H1 (cell line): ENCODE measurements at regions not wholly inside any gene's neighbourhood (a gene's known extent, or its start where the extent isn't known, plus 50 kb on each side); places are given as distances from the start of the nearest gene placed in this dataset.

Experiments used
- CTCF ChIA-PET: fragments of 300-600 bp; sonication (Branson Sonifier 250); formaldehyde crosslinking; loops from one replicate; lab custom pipeline; 2021; ENCODE audit not compliant: partially characterized antibody; lab: Charles Lee
- POLR2A ChIA-PET: fragments of 300-600 bp; sonication (Branson Sonifier 250); formaldehyde crosslinking; loops from one replicate; lab custom pipeline; 2021; ENCODE audit warnings: inconsistent platforms; ENCODE audit not compliant: partially characterized antibody; lab: Charles Lee
- DNase-seq, 2 experiments: peaks; one replicate each; pipeline versions ENCODE4 v3.0.0 to v3.0.0-alpha.2; 2010 to 2022; ENCODE audit warnings: low spot score in 2 of 2, low read depth in 1 of 2, mixed read lengths in 1 of 2
- FAIRE-seq: peaks from 2 replicates; lab custom pipeline; 2011; peaks lifted over from hg19 to GRCh38; lab: Jason Lieb, UNC
- H2AFZ ChIP-seq: 2 replicates; pipeline ENCODE4 v1.8.1; 2012; ENCODE audit warnings: low read length, inconsistent platforms
- H2AK5ac ChIP-seq: 2 replicates; pipeline ENCODE4 v1.6.1; 2013; ENCODE audit warnings: low read depth, low read length
- H2BK120ac ChIP-seq: replicated peaks from 2 replicates; pipeline ENCODE3; 2013; ENCODE audit warnings: low read depth, low read length, inconsistent platforms
- H2BK12ac ChIP-seq: 2 replicates; pipeline ENCODE4 v1.6.1; 2013; ENCODE audit warnings: low read depth, low read length
- H2BK15ac ChIP-seq: 2 replicates; pipeline ENCODE4 v1.6.1; 2013; ENCODE audit warnings: low read length
- H2BK20ac ChIP-seq: 2 replicates; pipeline ENCODE4 v1.6.1; 2013; ENCODE audit warnings: low read length
- H2BK5ac ChIP-seq: 2 replicates; pipeline ENCODE4 v1.6.1; 2013; ENCODE audit warnings: low read depth, low read length
- H3K14ac ChIP-seq: 2 replicates; pipeline ENCODE4 v1.6.1; 2013; ENCODE audit warnings: inconsistent platforms; ENCODE audit not compliant: insufficient read length
- H3K18ac ChIP-seq: 2 replicates; pipeline ENCODE4 v1.6.1; 2013; ENCODE audit warnings: low read length; ENCODE audit errors: extremely low read depth
- H3K23ac ChIP-seq: 2 replicates; pipeline ENCODE4 v1.6.1; 2013; ENCODE audit warnings: inconsistent platforms; ENCODE audit not compliant: insufficient read length
- H3K23me2 ChIP-seq: 2 replicates; pipeline ENCODE4 v1.6.1; 2013; ENCODE audit warnings: low read depth, low read length
- H3K27ac ChIP-seq: 2 replicates; pipeline ENCODE4 v1.6.1; 2011; ENCODE audit warnings: low read depth, low read length, inconsistent platforms
- H3K27me3 ChIP-seq, 4 experiments: replicated peaks in 1 of 4; 1 replicate in 1 of 4; 2 replicates in 3 of 4; pipeline versions ENCODE4 v1.6.1 to v1.8.1; 2011 to 2013; ENCODE audit warnings: low read length in 3 of 4, mild to moderate bottlenecking in 3 of 4, inconsistent platforms in 2 of 4, mixed read lengths in 2 of 4, moderate library complexity in 1 of 4; ENCODE audit not compliant: control insufficient read depth in 3 of 4, insufficient read depth in 3 of 4; ENCODE audit errors: extremely low read depth in 1 of 4
- H3K36me3 ChIP-seq, 4 experiments: 2 replicates each; pipeline versions ENCODE4 v1.6.1 to v1.8.1; 2011 to 2013; ENCODE audit warnings: mild to moderate bottlenecking in 4 of 4, low read length in 3 of 4, moderate library complexity in 2 of 4, control low read depth in 1 of 4, inconsistent platforms in 1 of 4; ENCODE audit not compliant: insufficient read depth in 4 of 4, control insufficient read depth in 2 of 4
- H3K4ac ChIP-seq: replicated peaks from 2 replicates; pipeline ENCODE3; 2013; ENCODE audit warnings: low read length, low read depth, mixed read lengths, inconsistent platforms; ENCODE audit not compliant: insufficient read length
- H3K4me1 ChIP-seq, 4 experiments: replicated peaks in 1 of 4; 1 replicate in 1 of 4; 2 replicates in 3 of 4; pipeline versions ENCODE4 v1.6.1 to v1.8.1; 2011 to 2013; ENCODE audit warnings: low read length in 3 of 4, inconsistent platforms in 2 of 4, mixed read lengths in 1 of 4; ENCODE audit not compliant: insufficient read depth in 4 of 4, control insufficient read depth in 3 of 4
- H3K4me2 ChIP-seq, 2 experiments: 2 replicates each; pipeline versions ENCODE4 v1.6.1 to v1.8.1; 2011 to 2013; ENCODE audit warnings: low read depth in 2 of 2, low read length in 2 of 2, control low read depth in 1 of 2, inconsistent platforms in 1 of 2, mild to moderate bottlenecking in 1 of 2; ENCODE audit not compliant: insufficient read depth in 1 of 2
- H3K4me3 ChIP-seq, 4 experiments: fragments of 200-600, 300-600 bp in 1 of 4; sonication (generic), shearing (Covaris generic), sonication (Bioruptor Twin) in 1 of 4; 2 replicates each; pipeline versions ENCODE4 v1.5.1 to v1.8.1; 2011 to 2016; ENCODE audit warnings: low read length in 4 of 4, low read depth in 3 of 4, control low read depth in 2 of 4, inconsistent platforms in 2 of 4, mild to moderate bottlenecking in 2 of 4, mixed read lengths in 1 of 4, moderate library complexity in 1 of 4; ENCODE audit not compliant: insufficient read depth in 2 of 4; ENCODE audit errors: extremely low read depth in 1 of 4
- H3K56ac ChIP-seq: replicated peaks from 2 replicates; pipeline ENCODE3; 2013; ENCODE audit warnings: low read depth, mild to moderate bottlenecking, mixed read lengths, low read length, inconsistent platforms; ENCODE audit not compliant: insufficient read length
- H3K79me1 ChIP-seq: 2 replicates; pipeline ENCODE4 v1.6.1; 2013; ENCODE audit warnings: low read depth, low read length, control low read depth
- H3K79me2 ChIP-seq, 2 experiments: 2 replicates each; pipeline versions ENCODE4 v1.6.1 to v1.8.1; 2012 to 2013; ENCODE audit warnings: low read length in 2 of 2, mild to moderate bottlenecking in 2 of 2, inconsistent platforms in 1 of 2; ENCODE audit not compliant: insufficient read depth in 2 of 2, control insufficient read depth in 1 of 2
- H3K9ac ChIP-seq, 4 experiments: replicated peaks in 1 of 4; 1 replicate in 1 of 4; 2 replicates in 3 of 4; pipeline versions ENCODE4 v1.6.1 to v1.8.1; 2011 to 2013; ENCODE audit warnings: low read depth in 3 of 4, low read length in 3 of 4, control low read depth in 2 of 4, mild to moderate bottlenecking in 2 of 4, moderate library complexity in 2 of 4, inconsistent platforms in 1 of 4; ENCODE audit errors: extremely low read depth in 1 of 4
- H3K9me3 ChIP-seq, 2 experiments: 2 replicates each; pipeline versions ENCODE4 v1.6.1 to v1.8.1; 2012 to 2013; ENCODE audit warnings: mild to moderate bottlenecking in 2 of 2, moderate library complexity in 2 of 2, control low read depth in 1 of 2, inconsistent platforms in 1 of 2, low read depth in 1 of 2, low read length in 1 of 2, mixed read lengths in 1 of 2; ENCODE audit not compliant: insufficient read depth in 2 of 2
- H4K20me1 ChIP-seq, 2 experiments: replicated peaks in 1 of 2; 2 replicates each; pipeline versions ENCODE3 to v1.8.1; 2011 to 2013; ENCODE audit warnings: inconsistent platforms in 2 of 2, low read length in 2 of 2, mild to moderate bottlenecking in 1 of 2; ENCODE audit not compliant: insufficient read depth in 2 of 2, control insufficient read depth in 1 of 2
- H4K5ac ChIP-seq: 2 replicates; pipeline ENCODE4 v1.6.1; 2013; ENCODE audit warnings: low read length, low read depth, mixed read lengths, inconsistent platforms; ENCODE audit not compliant: insufficient read length
- H4K8ac ChIP-seq: 2 replicates; pipeline ENCODE4 v1.8.0; 2013; ENCODE audit warnings: mild to moderate bottlenecking, moderate library complexity, low read length, inconsistent platforms; ENCODE audit not compliant: insufficient read depth; ENCODE audit errors: extremely low read depth
- H4K91ac ChIP-seq: replicated peaks from 2 replicates; pipeline ENCODE3; 2013; ENCODE audit warnings: low read length, mixed read lengths, inconsistent platforms; ENCODE audit not compliant: insufficient read length
- ASH2L ChIP-seq: fragments of 200-600, 300-600 bp; sonication (generic); IDR thresholded peaks from one replicate; pipeline ENCODE4 v1.7.1; 2017; ENCODE audit warnings: low read length
- CREB1 ChIP-seq: IDR thresholded peaks from 2 replicates; pipeline ENCODE4 v1.6.1; 2012; ENCODE audit warnings: inconsistent platforms
- EGR1 ChIP-seq: IDR thresholded peaks from 2 replicates; pipeline ENCODE4 v1.6.1; 2011; ENCODE audit warnings: low read depth, low read length, borderline replicate concordance
- JUND ChIP-seq: IDR thresholded peaks from 2 replicates; pipeline ENCODE4 v1.6.1; 2011; ENCODE audit warnings: mild to moderate bottlenecking, improper control_type of control experiment, low read length
- KDM1A ChIP-seq: fragments of 200-600, 300-600 bp; sonication (generic); IDR thresholded peaks from 2 replicates; pipeline ENCODE4 v1.7.1; 2016; ENCODE audit warnings: mild to moderate bottlenecking, low read length, borderline replicate concordance
- KDM4A ChIP-seq: IDR thresholded peaks from one replicate; pipeline ENCODE4 v1.7.1; 2012; ENCODE audit warnings: low read depth, mild to moderate bottlenecking, moderate library complexity, low read length, inconsistent platforms; ENCODE audit not compliant: severe bottlenecking
- RFX5 ChIP-seq: IDR thresholded peaks from 2 replicates; pipeline ENCODE4 v1.6.1; 2011; ENCODE audit warnings: low read depth, low read length, improper control_type of control experiment, borderline replicate concordance
- TAF1 ChIP-seq: IDR thresholded peaks from 2 replicates; pipeline ENCODE4 v1.6.1; 2011; ENCODE audit warnings: mild to moderate bottlenecking, low read depth, low read length
- TBP ChIP-seq: IDR thresholded peaks from 2 replicates; pipeline ENCODE4 v1.6.1; 2011; ENCODE audit warnings: low read depth, low read length, improper control_type of control experiment
- TEAD4 ChIP-seq: IDR thresholded peaks from 2 replicates; pipeline ENCODE4 v1.6.1; 2012; ENCODE audit warnings: low read depth, low read length, inconsistent platforms, mixed read lengths
- WGBS, 2 experiments: shearing (Covaris generic) in 1 of 2; methylation state at CpG; one replicate each; pipeline versions ENCODE4 v1.1.6 to v1.1.7; 2013 to 2015; ENCODE audit warnings: low lambda C conversion rate in 2 of 2, mixed read lengths in 2 of 2, inconsistent platforms in 1 of 2, low coverage in 1 of 2, missing lambda C conversion rate in 1 of 2; ENCODE audit not compliant: insufficient replicate concordance in 2 of 2, insufficient coverage in 1 of 2, insufficient read length in 1 of 2; ENCODE audit errors: extremely low coverage in 1 of 2, missing lambda C conversion rate in 1 of 2; 5-methylcytosine and 5-hydroxymethylcytosine counted together
- TF ChIP-seq, protein P1 (sequence below), 3 experiments: IDR thresholded peaks; 1 replicate in 2 of 3; 2 replicates in 1 of 3; pipeline versions ENCODE4 v1.5.1 to v1.6.1; 2011; ENCODE audit warnings: low read length in 3 of 3, mild to moderate bottlenecking in 3 of 3, inconsistent platforms in 2 of 3, low read depth in 1 of 3, moderate library complexity in 1 of 3; ENCODE audit not compliant: insufficient read depth in 1 of 3; ENCODE audit errors: control extremely low read depth in 1 of 3
- TF ChIP-seq, protein P2 (sequence below): IDR thresholded peaks from 2 replicates; pipeline ENCODE4 v1.6.1; 2012; ENCODE audit warnings: low read length, inconsistent platforms

DNA sequence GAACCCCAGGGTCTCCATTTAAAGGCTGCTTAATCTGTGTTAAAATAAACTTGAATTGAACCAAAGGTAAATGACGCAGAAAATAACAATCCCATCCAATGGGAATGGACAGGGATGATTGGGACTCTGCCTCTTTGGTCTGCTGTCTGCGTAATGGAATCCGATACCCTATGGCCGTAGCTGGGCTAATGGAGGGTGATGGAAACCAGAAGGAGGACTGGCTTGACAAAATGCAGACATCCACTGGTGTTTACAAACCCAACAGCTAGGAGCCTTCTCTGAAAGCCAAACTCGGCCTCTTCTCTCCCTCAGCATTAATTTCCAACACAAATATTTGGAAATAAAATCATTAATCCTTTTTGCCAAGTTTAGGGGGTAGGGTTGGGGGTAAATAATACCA is 162.2 kb upstream of the CHST15 start:
- Histone ChIP-seq H4K91ac (no peak overlapping the region), H4K5ac (no peak overlapping the region), H3K79me2 (no peaks in the 10 kb centered on the region), H2BK20ac (no peak overlapping the region), H3K56ac (no peak overlapping the region), H3K18ac (no peak overlapping the region), H3K36me3 (no peaks in the 10 kb centered on the region), H2AK5ac (no peak overlapping the region), H3K23ac (no peak overlapping the region), H3K27ac (no peak overlapping the region), H3K4ac (no peak overlapping the region), H3K4me2 (no peak overlapping the region), H3K9ac (no peak overlapping the region), H2BK15ac (no peak overlapping the region), H4K20me1 (no peaks in the 10 kb centered on the region), H3K14ac (no peak overlapping the region), H2BK120ac (no peak overlapping the region), H3K23me2 (no peaks in the 10 kb centered on the region), H4K8ac (no peak overlapping the region), H2AFZ (no peak overlapping the region), H2BK5ac (no peak overlapping the region), H3K27me3 (no peaks in the 10 kb centered on the region; a peak in 1 of 7 replicates), H3K4me1 (no peaks in the 10 kb centered on the region), H3K79me1 (no peaks in the 10 kb centered on the region), H2BK12ac (no peak overlapping the region), H3K9me3 (no peaks in the 10 kb centered on the region), H3K4me3 (no peak overlapping the region)
- whole genome bisulfite sequencing, 2 experiments = 91% methylated on average over 5 of the region's 5 CpGs; no CpG with 5 or more reads in 1 of the 2 experiments
- POLR2A ChIA-PET = no interaction called here
- FAIRE-seq = no peak
- CTCF ChIA-PET = interaction anchor here (0.7 to 5.8 kb wide), 6 partner anchors 11 to 260 kb away, joined by 3 to 29 read pairs (median 4); no protein-coding TSS in a partner anchor
- no peak for DNase-seq
- TF ChIP-seq, protein P1, sequence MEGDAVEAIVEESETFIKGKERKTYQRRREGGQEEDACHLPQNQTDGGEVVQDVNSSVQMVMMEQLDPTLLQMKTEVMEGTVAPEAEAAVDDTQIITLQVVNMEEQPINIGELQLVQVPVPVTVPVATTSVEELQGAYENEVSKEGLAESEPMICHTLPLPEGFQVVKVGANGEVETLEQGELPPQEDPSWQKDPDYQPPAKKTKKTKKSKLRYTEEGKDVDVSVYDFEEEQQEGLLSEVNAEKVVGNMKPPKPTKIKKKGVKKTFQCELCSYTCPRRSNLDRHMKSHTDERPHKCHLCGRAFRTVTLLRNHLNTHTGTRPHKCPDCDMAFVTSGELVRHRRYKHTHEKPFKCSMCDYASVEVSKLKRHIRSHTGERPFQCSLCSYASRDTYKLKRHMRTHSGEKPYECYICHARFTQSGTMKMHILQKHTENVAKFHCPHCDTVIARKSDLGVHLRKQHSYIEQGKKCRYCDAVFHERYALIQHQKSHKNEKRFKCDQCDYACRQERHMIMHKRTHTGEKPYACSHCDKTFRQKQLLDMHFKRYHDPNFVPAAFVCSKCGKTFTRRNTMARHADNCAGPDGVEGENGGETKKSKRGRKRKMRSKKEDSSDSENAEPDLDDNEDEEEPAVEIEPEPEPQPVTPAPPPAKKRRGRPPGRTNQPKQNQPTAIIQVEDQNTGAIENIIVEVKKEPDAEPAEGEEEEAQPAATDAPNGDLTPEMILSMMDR (IDR thresholded peaks at IDR 0.05; ENCODE audit: control extremely low read depth in 1 of 3, insufficient read depth in 1 of 3, low read depth in 1 of 3, low read length in 3 of 3) = no peak
- TF ChIP-seq ASH2L (no peak), KDM1A (no peak), EGR1 (no peak), JUND (no peak), TEAD4 (no peak), TBP (no peak), TAF1 (no peak), CREB1 (no peak), KDM4A (no peak), RFX5 (no peak)
- TF ChIP-seq, protein P2, sequence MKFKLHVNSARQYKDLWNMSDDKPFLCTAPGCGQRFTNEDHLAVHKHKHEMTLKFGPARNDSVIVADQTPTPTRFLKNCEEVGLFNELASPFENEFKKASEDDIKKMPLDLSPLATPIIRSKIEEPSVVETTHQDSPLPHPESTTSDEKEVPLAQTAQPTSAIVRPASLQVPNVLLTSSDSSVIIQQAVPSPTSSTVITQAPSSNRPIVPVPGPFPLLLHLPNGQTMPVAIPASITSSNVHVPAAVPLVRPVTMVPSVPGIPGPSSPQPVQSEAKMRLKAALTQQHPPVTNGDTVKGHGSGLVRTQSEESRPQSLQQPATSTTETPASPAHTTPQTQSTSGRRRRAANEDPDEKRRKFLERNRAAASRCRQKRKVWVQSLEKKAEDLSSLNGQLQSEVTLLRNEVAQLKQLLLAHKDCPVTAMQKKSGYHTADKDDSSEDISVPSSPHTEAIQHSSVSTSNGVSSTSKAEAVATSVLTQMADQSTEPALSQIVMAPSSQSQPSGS = no peak
